SJCRH30 (cell line): ENCODE measurements at regions not wholly inside any gene's neighbourhood (a gene's known extent, or its start where the extent isn't known, plus 50 kb on each side); places are given as distances from the start of the nearest gene placed in this dataset.

Experiments
- DNase-seq, 2 experiments: peaks; one replicate each; pipeline ENCODE4 v3.0.0-alpha.2; 2015 to 2020
- H3K27ac ChIP-seq: fragments of 250-450 bp; sonication (Bioruptor Pico); 2 replicates; pipeline ENCODE4 v1.5.1; 2020; ENCODE audit warnings: mild to moderate bottlenecking, moderate library complexity
- H3K27me3 ChIP-seq: fragments of 250-450 bp; sonication (Bioruptor Pico); 2 replicates; pipeline ENCODE4 v1.5.1; 2020; ENCODE audit warnings: mild to moderate bottlenecking, moderate library complexity
- H3K36me3 ChIP-seq: fragments of 250-450 bp; sonication (Bioruptor Pico); 2 replicates; pipeline ENCODE4 v1.5.1; 2020; ENCODE audit warnings: mild to moderate bottlenecking, moderate library complexity
- H3K4me1 ChIP-seq: fragments of 250-450 bp; sonication (Bioruptor Pico); 2 replicates; pipeline ENCODE4 v1.5.1; 2020; ENCODE audit warnings: mild to moderate bottlenecking, moderate library complexity
- H3K4me3 ChIP-seq: fragments of 250-450 bp; sonication (Bioruptor Pico); 2 replicates; pipeline ENCODE4 v1.5.1; 2020; ENCODE audit warnings: mild to moderate bottlenecking, moderate library complexity
- H3K9me3 ChIP-seq: fragments of 250-450 bp; sonication (Bioruptor Pico); replicated peaks from 2 replicates; pipeline ENCODE4 v1.5.1; 2020; ENCODE audit warnings: mild to moderate bottlenecking, moderate library complexity

DNA sequence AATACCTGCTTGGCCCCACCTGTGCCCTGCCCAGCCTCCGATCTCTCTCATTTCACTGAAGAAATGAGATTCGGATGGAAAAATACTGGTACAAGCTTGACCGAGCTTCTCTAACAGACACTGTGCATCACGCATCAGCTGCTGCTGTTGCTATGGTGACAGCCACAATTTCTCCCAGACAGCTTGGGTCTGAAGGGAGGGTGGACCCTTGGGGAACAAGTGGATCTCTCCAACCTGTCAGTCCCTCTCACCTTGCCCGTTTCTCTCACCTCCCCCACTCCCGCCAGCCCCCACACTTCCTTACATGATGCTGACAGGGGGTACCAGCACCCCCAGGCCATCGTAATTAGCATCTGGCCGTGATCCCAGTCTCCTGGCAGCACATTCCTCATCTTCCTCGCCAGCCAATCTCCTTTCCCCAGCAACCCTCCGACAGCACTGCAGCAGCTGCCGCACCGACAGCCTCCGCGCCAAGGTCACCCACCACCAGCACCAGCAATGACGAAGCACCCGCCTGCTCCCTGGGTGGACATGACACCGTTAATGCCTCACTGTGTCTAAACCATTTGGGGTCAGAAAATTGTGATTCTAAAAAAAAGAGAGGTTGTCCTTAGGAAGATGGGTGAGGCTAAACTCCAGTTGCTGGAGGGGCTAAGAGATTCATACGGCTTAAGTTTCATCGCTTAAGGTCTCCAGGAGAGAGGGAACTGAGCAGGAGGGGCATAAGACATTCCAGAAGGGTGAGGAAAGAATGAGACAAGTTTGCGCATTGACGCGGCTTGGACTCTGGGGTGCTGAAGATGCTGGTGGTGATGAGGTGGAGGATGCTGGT, 58.6 kb upstream of the TNRC6A start:
- Histone ChIP-seq H3K27ac (peak overlapping the region; percentile 31), H3K36me3 (no peaks in the 10 kb centered on the region), H3K9me3 (no peaks in the 10 kb centered on the region), H3K4me3 (peak overlapping the region; percentile 9; the same call in 1 of the 2 replicates), H3K4me1 (peaks cover 11% of the 10 kb centered on the region; the same call in 1 of the 2 replicates), H3K27me3 (no peaks in the 10 kb centered on the region)
- DNase-seq: peak; percentile 76 to 79

DNA sequence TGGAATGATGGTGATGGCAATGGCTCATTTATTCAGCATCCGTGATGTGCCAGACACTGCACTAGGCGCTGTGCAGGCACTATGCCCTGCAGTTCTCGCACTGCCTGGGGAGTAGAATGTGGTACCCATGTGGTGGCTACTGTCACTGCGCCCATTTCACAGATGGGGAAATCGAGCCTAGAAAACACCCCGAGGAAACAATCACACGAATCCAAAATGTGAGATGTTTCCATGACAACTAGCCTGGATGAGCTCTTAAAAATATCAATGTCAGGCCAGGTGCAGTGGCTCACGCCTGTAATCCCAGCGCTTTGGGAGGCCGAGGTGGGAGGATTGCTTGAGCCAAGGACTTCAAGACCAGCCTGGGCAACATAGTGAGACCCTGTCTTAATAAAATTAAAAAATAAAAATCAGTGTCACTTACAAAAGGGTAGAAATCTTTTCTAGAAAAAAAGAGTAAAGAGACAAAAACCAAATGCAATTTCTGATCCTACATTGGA, 57.9 kb upstream of the TNRC6A start:
- Histone ChIP-seq H3K27me3 (no peaks in the 10 kb centered on the region), H3K4me3 (no peak overlapping the region), H3K9me3 (no peaks in the 10 kb centered on the region), H3K36me3 (no peaks in the 10 kb centered on the region), H3K27ac (peak overlapping the region; percentile 31; the same call in 1 of the 2 replicates), H3K4me1 (peaks cover 11% of the 10 kb centered on the region; the same call in 1 of the 2 replicates)
- no peak for DNase-seq

DNA sequence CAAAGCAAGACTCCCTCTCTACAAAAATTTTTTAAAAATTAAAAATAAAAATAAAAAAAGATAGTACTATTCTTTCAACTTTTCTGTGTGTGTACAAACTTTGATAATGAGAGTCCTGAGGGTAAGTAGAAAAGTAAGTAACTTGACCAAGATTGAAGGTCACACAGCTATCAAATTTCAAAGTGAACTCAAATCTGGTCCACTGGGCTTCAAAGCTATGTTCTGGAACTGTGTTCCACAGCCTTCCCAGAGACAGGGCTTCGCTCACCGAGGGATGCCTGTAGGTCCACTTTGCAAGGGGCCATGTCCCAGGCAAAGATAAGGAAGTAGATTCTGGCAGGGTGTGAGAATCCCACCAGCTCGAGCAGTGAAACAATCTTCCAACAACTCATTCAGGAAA, 56.3 kb upstream of the TNRC6A start:
- peaks cover 11% of the 10 kb centered on the region; the same call in 1 of the 2 replicates for H3K4me1 ChIP-seq
- DNase-seq: no peak
- H3K4me3 ChIP-seq: no peak overlapping the region
- no peaks in the 10 kb centered on the region for H3K36me3 ChIP-seq
- H3K27ac ChIP-seq: no peak overlapping the region
- H3K9me3 ChIP-seq: no peaks in the 10 kb centered on the region
- H3K27me3 ChIP-seq: no peaks in the 10 kb centered on the region

DNA sequence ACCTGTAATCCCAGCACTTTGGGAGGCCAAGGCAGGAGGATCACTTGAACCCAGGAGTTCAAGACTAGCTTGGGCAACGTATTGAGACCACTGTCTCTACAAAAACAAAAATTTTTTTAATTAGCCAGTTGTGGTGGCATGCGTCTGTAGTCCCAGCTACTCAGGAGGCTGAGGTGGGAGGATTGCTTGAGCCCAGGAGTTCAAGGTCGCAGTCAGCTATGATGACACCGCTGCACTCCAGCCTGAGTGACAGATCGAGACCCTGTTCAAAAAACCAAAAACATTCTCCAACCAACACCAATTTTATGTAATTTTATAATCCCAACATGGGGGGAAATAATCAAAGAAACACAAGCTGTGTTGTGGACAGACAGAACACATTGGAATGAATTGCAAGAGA, 54.6 kb upstream of the TNRC6A start:
- no peaks in the 10 kb centered on the region for H3K36me3 ChIP-seq
- no peaks in the 10 kb centered on the region for H3K9me3 ChIP-seq
- H3K4me3 ChIP-seq: no peak overlapping the region
- peaks cover 4% of the 10 kb centered on the region; the same call in 1 of the 2 replicates for H3K4me1 ChIP-seq
- no peak overlapping the region for H3K27ac ChIP-seq
- no peaks in the 10 kb centered on the region for H3K27me3 ChIP-seq
- DNase-seq: no peak

DNA sequence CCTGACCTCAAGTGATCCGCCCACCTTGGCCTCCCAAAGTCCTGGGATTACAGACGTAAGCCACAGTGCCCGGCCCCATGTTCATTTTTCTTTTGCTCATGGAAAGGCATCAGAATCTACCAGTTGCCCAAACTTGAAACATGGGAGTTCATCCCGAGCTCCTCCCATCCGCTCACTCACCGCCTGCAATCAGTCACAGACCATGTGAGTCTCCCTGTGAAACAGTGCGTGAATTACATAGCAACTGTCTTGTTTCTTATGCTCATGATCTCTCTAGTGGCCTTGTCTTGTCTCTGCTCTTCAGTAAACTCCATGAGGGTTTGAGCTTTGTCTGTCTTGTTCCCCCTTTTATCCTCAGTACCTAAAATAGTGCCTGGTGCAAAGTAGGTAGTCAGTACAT, 52.1 kb upstream of the TNRC6A start:
- Histone ChIP-seq H3K4me3 (no peak overlapping the region), H3K9me3 (no peaks in the 10 kb centered on the region), H3K27me3 (no peaks in the 10 kb centered on the region), H3K36me3 (no peaks in the 10 kb centered on the region), H3K27ac (no peak overlapping the region), H3K4me1 (no peaks in the 10 kb centered on the region)
- DNase-seq: no peak
